Adrenal gland (tissue), 9 donors: ENCODE measurements at regions not wholly inside any gene's neighbourhood (a gene's known extent, or its start where the extent isn't known, plus 50 kb on each side); places are given as distances from the start of the nearest gene placed in this dataset.
A peak's percentile ranks its signal among the peaks of the same experiment; 100 is the strongest.
"Not testable (repeated sequence)": the region's sequence is repeated elsewhere in the genome, so short reads cannot be mapped to it uniquely, and the experiment has no call there.

ENCODE experiments used
- DNase-seq, 7 donors: peaks; one replicate each; pipeline ENCODE4 v3.0.0-alpha.2; 2019 to 2020
- H3K27ac ChIP-seq, 5 donors: fragments of 200-600 bp; sonication (generic) in 4 of 5; 1 replicate in 3 of 5; 2 replicates in 2 of 5; pipeline versions ENCODE4 v1.5.1 to v1.8.0; 2016 to 2020; ENCODE audit warnings: mild to moderate bottlenecking in 1 of 5
- H3K27me3 ChIP-seq: fragments of 200-600 bp; 2 replicates; pipeline ENCODE4 v1.8.0; 2021
- H3K36me3 ChIP-seq, 2 donors: fragments of 200-600 bp; replicated peaks in 1 of 2; 1 replicate in 1 of 2; 2 replicates in 1 of 2; pipeline versions ENCODE4 v1.5.1 to v1.8.0; 2018 to 2022
- H3K4me1 ChIP-seq, 2 donors: fragments of 200-600 bp; replicated peaks in 1 of 2; 1 replicate in 1 of 2; 2 replicates in 1 of 2; pipeline versions ENCODE4 v1.5.1 to v1.8.0; 2018 to 2021
- H3K4me3 ChIP-seq, 4 donors: fragments of 200-600 bp; sonication (generic) in 3 of 4; one replicate each; pipeline ENCODE4 v1.5.1; 2016 to 2018
- H3K9me3 ChIP-seq, 3 donors: fragments of 200-600 bp; sonication (generic) in 1 of 3; replicated peaks in 1 of 3; 1 replicate in 2 of 3; 2 replicates in 1 of 3; pipeline versions ENCODE4 v1.5.1 to v1.8.0; 2016 to 2021
- POLR2A ChIP-seq, 2 donors: fragments of 450-650 bp; IDR thresholded peaks; one replicate each; pipeline ENCODE4 v1.6.1; 2017; ENCODE audit warnings: antibody characterized with exemption in 2 of 2, mild to moderate bottlenecking in 2 of 2, moderate library complexity in 1 of 2
- WGBS, 4 donors: extraction: QIAGEN DNeasy Blood & Tissue Kit in 2 of 4; methylation state at CpG; one replicate each; pipeline versions ENCODE4 v1.1.5 to v1.1.7; 2013 to 2017; 5-methylcytosine and 5-hydroxymethylcytosine counted together
- intact Hi-C, 2 donors: fragments of 100-400 bp; cut with DNase I; formaldehyde crosslinking; loops; one replicate each; pipeline versions ENCODE4 v1.14.1 to v1.15.0; 2022 to 2023
- TF ChIP-seq, protein P1 (sequence below), 6 experiments: fragments of 450-650 bp in 4 of 6; fragments of 200-600 bp in 2 of 6; sonication (generic) in 1 of 6; IDR thresholded peaks; 1 replicate in 5 of 6; 2 replicates in 1 of 6; pipeline versions ENCODE4 v1.5.1 to v1.8.0; 2016 to 2021; ENCODE audit warnings: antibody characterized with exemption in 6 of 6, mild to moderate bottlenecking in 2 of 6, moderate library complexity in 1 of 6
- donor health status: healthy with polysubstance abuse.
- donor health status: Bipolar disorder and iron deficiency.
- donor health status: DM: yes; HTN: yes; CAD: no.
- donor health status: DM: no; HTN: no; CAD: no.
- donor health status: DM: no; HTN: no; CAD: no.

DNA sequence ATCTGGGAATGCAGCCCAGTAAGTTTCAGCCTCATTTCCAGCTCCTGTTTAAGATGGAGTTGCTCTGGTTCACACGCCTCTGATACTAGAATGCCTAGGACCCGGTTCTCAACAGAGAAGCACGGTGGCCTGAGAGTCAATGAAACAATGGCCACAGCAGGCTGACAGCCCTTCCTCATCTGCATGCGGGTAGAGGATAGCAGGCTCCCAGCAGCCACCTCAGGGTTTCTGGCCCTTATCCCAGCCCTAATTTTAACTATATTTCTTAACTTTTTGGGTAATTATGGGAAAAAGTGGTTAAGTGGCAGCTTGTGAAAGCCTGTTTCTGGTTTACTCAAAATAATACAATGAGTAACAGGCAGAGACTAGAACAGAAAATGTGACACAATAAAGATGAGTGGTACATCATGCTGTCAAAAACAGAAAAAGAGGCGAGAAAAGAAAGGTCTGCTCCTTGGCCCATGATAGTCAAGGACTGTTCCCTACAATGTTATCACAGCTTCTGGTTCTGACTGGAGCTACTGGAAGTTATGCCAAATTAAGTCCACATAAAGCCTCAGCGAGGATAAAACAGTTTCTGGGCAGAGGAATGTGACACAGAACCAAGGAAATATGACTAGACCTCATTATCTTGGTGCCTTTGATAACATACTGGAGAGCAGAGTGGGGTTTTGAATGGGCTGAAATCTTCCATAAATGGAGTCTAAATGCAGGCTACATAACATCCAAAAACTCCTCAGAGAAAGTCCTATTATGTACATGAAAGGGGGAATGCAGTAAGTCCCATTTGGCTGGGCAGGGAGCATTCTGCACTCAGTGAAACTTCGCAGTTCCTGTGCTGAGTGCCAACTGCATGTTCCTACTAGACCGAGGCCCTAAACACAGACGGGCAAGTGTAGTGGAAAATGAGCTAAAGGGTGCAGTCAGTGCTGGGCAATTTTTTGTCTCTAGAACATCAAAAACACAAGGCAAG lies 92.1 kb downstream of the NIBAN1 start:
- TF ChIP-seq, protein P1, sequence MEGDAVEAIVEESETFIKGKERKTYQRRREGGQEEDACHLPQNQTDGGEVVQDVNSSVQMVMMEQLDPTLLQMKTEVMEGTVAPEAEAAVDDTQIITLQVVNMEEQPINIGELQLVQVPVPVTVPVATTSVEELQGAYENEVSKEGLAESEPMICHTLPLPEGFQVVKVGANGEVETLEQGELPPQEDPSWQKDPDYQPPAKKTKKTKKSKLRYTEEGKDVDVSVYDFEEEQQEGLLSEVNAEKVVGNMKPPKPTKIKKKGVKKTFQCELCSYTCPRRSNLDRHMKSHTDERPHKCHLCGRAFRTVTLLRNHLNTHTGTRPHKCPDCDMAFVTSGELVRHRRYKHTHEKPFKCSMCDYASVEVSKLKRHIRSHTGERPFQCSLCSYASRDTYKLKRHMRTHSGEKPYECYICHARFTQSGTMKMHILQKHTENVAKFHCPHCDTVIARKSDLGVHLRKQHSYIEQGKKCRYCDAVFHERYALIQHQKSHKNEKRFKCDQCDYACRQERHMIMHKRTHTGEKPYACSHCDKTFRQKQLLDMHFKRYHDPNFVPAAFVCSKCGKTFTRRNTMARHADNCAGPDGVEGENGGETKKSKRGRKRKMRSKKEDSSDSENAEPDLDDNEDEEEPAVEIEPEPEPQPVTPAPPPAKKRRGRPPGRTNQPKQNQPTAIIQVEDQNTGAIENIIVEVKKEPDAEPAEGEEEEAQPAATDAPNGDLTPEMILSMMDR (IDR thresholded peaks at IDR 0.05), result no peak
- TF ChIP-seq POLR2A (IDR thresholded peaks at IDR 0.05), result no peak
- no peaks in the 10 kb centered on the region for H3K36me3 ChIP-seq
- intact Hi-C loops, result loop anchor here in 1 of 2 donors (10.0 kb wide), 1 partner anchor 57 kb away; no protein-coding TSS in a partner anchor
- WGBS, 4 donors, result 60 to 69% (median 65%) methylated on average over 9 of the region's 9 CpGs
- H3K4me1 ChIP-seq, result peaks cover 15 to 18% of the 10 kb centered on the region in 2 donors
- peak overlapping the region in 4 of 5 donors; percentile 4 to 67 (median 53) for H3K27ac ChIP-seq
- H3K9me3 ChIP-seq, result no peaks in the 10 kb centered on the region
- DNase-seq, result peak in 4 of 7 donors; percentile 19 to 73 (median 36)
- H3K27me3 ChIP-seq, result no peaks in the 10 kb centered on the region
- no peak overlapping the region for H3K4me3 ChIP-seq

DNA sequence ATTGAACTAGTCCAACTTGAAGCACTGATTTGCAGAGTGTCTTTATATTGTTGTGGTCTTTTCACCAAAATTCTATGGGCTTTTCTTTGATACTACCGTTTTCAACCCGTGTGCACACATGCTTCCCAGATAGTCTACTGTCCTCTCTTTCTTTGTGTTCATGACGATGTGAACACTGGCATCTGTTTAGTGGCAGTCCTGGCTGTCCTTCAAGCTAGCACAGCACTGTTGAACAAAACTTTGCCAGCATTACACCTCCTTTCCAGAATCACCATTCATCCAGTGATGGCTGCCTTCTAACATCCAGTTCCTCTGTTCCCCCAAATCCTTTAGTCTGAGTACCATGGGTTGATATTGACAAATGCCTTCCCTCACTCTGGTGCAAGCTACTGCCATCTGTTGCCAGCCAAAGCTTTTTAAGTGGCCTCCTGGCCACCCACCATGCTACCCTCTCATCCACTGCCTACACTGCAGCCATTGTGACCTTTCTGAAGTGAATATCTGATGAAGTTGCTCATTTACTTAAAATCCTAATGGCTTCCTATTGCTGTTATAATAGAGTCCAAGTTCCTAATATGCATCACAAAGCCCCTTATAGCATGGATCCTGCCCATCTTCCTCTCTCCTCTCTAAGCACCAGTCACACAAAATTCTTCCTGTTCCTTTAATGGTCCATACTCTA lies 94.3 kb downstream of the NIBAN1 start:
- H3K27me3 ChIP-seq, result no peaks in the 10 kb centered on the region
- intact Hi-C loops, result loop anchor here in 1 of 2 donors (10.0 kb wide), 1 partner anchor 55 kb away; no protein-coding TSS in a partner anchor
- 92 to 97% (median 95%) methylated on average over 3 of the region's 3 CpGs for WGBS, 4 donors
- TF ChIP-seq, protein P1 (IDR thresholded peaks at IDR 0.05), result no peak
- TF ChIP-seq POLR2A (IDR thresholded peaks at IDR 0.05), result no peak
- H3K4me1 ChIP-seq, result peaks cover 15 to 18% of the 10 kb centered on the region in 2 donors
- no peaks in the 10 kb centered on the region for H3K36me3 ChIP-seq
- H3K27ac ChIP-seq, result no peak overlapping the region
- no peaks in the 10 kb centered on the region for H3K9me3 ChIP-seq
- no peak overlapping the region for H3K4me3 ChIP-seq
- no peak for DNase-seq

DNA sequence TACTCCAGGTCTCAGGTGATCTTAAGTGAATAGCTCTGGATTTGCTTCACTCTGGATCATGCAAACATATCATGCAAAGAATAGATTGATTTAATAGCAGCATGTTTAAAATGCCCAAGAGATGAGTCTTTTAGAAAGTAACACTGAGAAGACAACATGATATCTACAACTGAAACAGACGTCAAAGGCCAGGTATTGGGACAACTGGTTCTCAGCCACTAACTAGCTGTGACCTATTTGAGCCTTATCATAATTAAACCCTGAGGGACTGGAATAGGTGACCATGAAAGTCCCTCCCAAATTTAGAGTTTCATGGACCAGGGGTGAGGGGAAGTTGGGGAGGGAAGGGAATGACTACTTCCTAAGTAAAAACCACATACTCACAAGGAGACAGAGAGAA lies 95.7 kb downstream of the NIBAN1 start:
- Histone ChIP-seq H3K9me3 (no peaks in the 10 kb centered on the region), H3K36me3 (no peaks in the 10 kb centered on the region), H3K27me3 (no peaks in the 10 kb centered on the region), H3K27ac (no peak overlapping the region), H3K4me1 (peaks cover 15 to 18% of the 10 kb centered on the region in 2 donors), H3K4me3 (no peak overlapping the region)
- 90 to 92% (median 91%) methylated on average over 1 of the region's 1 CpG for WGBS, 4 donors
- TF ChIP-seq, protein P1 (IDR thresholded peaks at IDR 0.05), result no peak
- no peak for TF ChIP-seq POLR2A (IDR thresholded peaks at IDR 0.05)
- no peak for DNase-seq
- intact Hi-C loops, result no loop called here

DNA sequence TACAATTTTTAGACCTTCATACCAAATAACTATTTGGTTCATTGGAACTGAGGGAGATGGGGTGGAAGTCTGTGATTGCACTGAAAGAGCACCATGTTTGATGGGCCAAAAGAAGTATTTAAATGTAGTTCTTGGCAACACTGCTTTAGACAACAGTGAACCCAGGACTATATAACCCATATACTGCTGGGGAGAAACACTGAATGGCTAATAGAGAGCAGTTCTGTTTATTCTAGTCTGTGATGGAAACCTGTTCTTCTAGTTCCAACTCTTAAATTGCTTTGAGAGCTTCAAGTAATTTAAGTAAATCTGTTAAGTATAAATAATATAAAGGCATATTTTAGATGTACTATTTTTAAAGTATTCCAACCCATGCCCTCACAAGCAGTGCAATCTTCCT lies 96.3 kb downstream of the NIBAN1 start:
- Histone ChIP-seq H3K4me3 (no peak overlapping the region), H3K9me3 (no peaks in the 10 kb centered on the region), H3K4me1 (peaks cover 15 to 17% of the 10 kb centered on the region in 2 donors), H3K36me3 (no peaks in the 10 kb centered on the region), H3K27me3 (no peaks in the 10 kb centered on the region), H3K27ac (no peak overlapping the region)
- DNase-seq, result no peak
- no peak for TF ChIP-seq POLR2A (IDR thresholded peaks at IDR 0.05)
- TF ChIP-seq, protein P1 (IDR thresholded peaks at IDR 0.05), result no peak
- intact Hi-C loops, result no loop called here

DNA sequence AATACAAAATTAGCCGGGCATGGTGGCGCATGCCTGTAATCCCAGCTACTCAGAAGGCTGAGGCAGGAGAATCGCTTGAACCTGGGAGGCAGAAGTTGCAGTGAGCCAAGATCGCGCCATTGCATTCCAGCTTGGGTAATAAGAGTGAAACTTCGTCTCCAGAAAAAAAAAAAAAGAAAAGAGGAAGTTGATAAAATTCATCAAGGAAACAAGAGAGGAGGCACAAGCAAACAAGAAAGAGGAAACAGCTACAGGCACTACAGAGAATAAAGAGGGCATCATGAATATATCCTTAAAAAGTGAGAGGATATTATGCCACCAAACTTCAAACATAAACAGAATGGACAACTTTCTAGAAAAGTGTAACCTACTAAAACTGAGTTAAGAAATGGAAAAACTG lies 98.3 kb downstream of the NIBAN1 start:
- DNase-seq, H3K36me3 ChIP-seq, H3K9me3 ChIP-seq, intact Hi-C loops, H3K4me3 ChIP-seq, H3K27ac ChIP-seq, H3K27me3 ChIP-seq, H3K4me1 ChIP-seq: not testable (repeated sequence)
- WGBS, 4 donors, result 75 to 87% (median 81%) methylated on average over 6 of the region's 6 CpGs
